ENCODE measurements at regions not wholly inside any gene's neighbourhood (a gene's known extent, or its start where the extent isn't known, plus 50 kb on each side); places are given as distances from the start of the nearest gene placed in this dataset.

DNA sequence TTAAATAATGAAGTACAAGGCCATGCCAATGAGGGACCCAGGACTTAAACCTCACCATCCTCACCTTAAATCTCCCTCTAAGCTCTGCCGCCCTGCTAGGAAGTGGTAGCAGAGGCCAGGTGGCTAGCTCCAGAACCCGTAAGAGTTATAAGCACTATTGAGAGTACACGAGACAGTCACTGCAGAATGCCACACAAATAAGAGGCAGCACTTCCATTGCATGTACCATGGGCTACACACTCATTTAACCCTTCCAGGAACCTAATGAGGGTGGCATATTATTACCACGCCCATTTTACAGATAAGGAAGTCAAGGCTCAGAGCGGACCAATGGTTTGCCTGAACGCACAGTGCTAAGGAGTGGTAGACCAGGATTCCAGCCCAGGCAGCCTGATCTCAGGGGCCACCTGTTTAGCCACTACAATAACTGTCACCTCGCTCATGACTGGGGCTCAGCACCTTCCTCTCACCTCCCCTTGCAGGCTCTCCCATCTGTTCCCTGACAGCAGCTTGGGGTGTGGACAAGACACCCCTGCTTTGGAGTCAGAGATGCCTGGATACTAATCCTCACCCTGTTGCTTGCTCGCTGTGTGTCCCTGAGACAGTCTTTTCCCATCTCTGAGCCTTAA, 54.8 kb upstream of the ID3 start:
- no peak for DNase-seq

GRCh38 chr1:23613191-23614031, 54.1 kb upstream of the ID3 start:
- peak; percentile 18 for DNase-seq

DNA sequence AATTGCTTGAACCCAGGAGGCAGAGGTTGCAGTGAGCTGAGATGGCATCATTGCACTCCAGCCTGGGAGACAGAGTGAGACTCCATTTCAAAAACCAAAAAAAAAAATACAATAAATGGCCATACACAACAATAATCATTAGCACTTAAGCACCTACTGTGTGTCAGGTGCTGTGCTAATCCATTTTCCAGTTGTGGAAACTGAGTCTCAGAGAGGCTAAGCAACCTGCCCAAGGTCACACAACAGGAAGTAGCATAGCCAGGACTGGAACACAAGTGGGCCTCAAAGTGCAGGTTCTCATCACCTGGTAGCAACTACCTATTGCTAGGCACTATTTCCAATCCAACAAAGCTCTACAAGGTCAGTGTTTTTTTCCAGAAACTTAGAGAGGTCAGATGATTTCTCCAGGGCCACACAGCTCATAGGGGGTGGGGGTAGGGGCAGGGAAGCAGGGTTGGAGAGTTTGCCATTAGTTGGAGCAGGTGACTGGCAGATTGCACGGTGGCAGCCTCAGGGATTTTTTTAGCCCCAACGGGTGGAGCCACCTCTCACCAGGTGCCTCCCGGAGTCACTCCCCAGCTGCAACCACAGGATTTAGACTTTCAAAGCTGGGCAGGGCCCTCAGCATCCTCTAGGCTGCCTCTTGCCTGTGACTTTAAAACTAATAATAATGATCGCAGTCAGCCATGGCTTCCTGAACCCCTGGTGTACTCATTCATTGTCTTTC, 52.5 kb upstream of the ID3 start:
- DNase-seq = peak; percentile 25

DNA sequence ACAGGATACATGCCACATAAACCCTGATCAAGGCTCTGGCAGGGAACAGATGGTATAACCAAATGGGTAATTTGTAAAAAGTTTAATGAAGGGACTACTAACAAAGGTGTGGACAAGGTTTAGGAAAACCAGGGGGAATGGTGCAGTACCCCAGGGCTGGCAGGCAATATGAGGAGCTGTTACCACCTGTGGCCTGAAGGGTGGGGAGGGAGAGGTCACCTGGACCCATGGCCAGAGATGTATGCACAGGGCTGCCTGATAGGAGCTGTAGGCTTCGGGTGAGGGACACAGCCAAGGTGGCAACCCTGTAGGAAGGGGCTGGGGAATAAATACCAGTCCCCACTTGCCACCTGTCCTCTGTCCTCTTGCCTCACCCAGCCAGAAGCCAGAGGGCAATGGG, 51.4 kb upstream of the ID3 start:
- no peak for DNase-seq

DNA sequence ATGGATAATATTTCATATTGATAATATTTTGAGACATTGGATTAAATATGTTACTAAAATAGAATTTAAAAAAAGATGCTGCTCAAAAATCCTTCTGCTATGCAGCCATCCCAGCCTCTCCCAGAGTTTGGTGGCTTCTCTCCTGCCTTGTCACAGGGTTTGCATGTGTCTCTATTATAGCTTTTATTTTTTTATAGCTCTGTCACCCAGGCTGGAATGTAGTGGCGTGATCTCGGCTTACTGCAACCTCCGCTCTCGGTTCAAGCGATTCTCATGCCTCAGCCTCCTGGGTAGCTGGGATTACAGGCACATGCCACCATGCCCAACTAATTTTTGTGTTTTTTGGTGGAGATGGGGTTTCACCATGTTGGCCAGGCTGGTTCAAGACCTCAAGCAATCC, 50.7 kb upstream of the ID3 start:
- no peak for DNase-seq

All from effector CD4-positive, alpha-beta T cell (primary cell).